Body of pancreas (tissue), 4 donors: ENCODE measurements at regions not wholly inside any gene's neighbourhood (a gene's known extent, or its start where the extent isn't known, plus 50 kb on each side); places are given as distances from the start of the nearest gene placed in this dataset.

Experiments used
- ATAC-seq: fragments of 150-250 bp; one replicate; pipeline ENCODE4 v1.9.1; 2016
- DNase-seq, 4 donors: peaks; one replicate each; pipeline ENCODE4 v3.0.0-alpha.2; 2019
- H3K27ac ChIP-seq, 4 donors: fragments of 200-600 bp; sonication (generic); 1 replicate in 3 of 4; 2 replicates in 1 of 4; pipeline versions ENCODE4 v1.5.1 to v1.6.1; 2016 to 2019; ENCODE audit warnings: mild to moderate bottlenecking in 1 of 4, mixed read lengths in 1 of 4, moderate library complexity in 1 of 4
- H3K27me3 ChIP-seq, 2 donors: fragments of 200-600 bp; sonication (generic); one replicate each; pipeline ENCODE4 v1.6.0; 2016; ENCODE audit warnings: mild to moderate bottlenecking in 1 of 2
- H3K36me3 ChIP-seq, 2 donors: fragments of 200-600 bp; sonication (generic); replicated peaks in 1 of 2; 2 replicates each; pipeline ENCODE4 v1.5.1; 2016; ENCODE audit warnings: low read depth in 2 of 2; ENCODE audit not compliant: insufficient read depth in 1 of 2
- H3K4me1 ChIP-seq: fragments of 200-600 bp; sonication (generic); one replicate; pipeline ENCODE4 v1.6.0; 2016
- H3K4me3 ChIP-seq, 2 donors: fragments of 200-600 bp; sonication (generic); 1 replicate in 1 of 2; 2 replicates in 1 of 2; pipeline ENCODE4 v1.5.1; 2016 to 2019
- H3K9me3 ChIP-seq, 3 donors: fragments of 200-600 bp; sonication (generic); 1 replicate in 2 of 3; 2 replicates in 1 of 3; pipeline ENCODE4 v1.5.1; 2016
- POLR2A ChIP-seq, 3 donors: fragments of 450-650 bp; IDR thresholded peaks; one replicate each; pipeline ENCODE4 v1.6.1; 2016; ENCODE audit warnings: antibody characterized with exemption in 3 of 3, mild to moderate bottlenecking in 2 of 3
- WGBS, 2 donors: methylation state at CpG; one replicate each; pipeline ENCODE4 v1.1.5; 2017; 5-methylcytosine and 5-hydroxymethylcytosine counted together
- intact Hi-C: fragments of 100-400 bp; cut with DNase I; formaldehyde crosslinking; loops from one replicate; pipeline ENCODE4 v1.15.1; 2023
- TF ChIP-seq, protein P1 (sequence below), 7 experiments: fragments of 450-650 bp in 4 of 7; fragments of 200-600 bp in 3 of 7; sonication (generic) in 3 of 7; IDR thresholded peaks; one replicate each; pipeline ENCODE4 v1.5.1; 2016 to 2019; ENCODE audit warnings: antibody characterized with exemption in 7 of 7

GRCh38 chr7:49666764-49667163 is 106.7 kb upstream of the VWC2 start:
- intact Hi-C loops, result loop anchor here (10.0 kb wide), 1 partner anchor 58 kb away; no protein-coding TSS in a partner anchor
- DNase-seq (no peak), ATAC-seq (no peak)
- Histone ChIP-seq H3K27me3 (no peaks in the 10 kb centered on the region), H3K36me3 (no peaks in the 10 kb centered on the region), H3K9me3 (no peaks in the 10 kb centered on the region), H3K4me1 (no peaks in the 10 kb centered on the region), H3K27ac (no peak overlapping the region), H3K4me3 (no peak overlapping the region)
- 56 to 60% methylated on average over 1 of the region's 1 CpG for WGBS, 2 donors
- TF ChIP-seq, protein P1, sequence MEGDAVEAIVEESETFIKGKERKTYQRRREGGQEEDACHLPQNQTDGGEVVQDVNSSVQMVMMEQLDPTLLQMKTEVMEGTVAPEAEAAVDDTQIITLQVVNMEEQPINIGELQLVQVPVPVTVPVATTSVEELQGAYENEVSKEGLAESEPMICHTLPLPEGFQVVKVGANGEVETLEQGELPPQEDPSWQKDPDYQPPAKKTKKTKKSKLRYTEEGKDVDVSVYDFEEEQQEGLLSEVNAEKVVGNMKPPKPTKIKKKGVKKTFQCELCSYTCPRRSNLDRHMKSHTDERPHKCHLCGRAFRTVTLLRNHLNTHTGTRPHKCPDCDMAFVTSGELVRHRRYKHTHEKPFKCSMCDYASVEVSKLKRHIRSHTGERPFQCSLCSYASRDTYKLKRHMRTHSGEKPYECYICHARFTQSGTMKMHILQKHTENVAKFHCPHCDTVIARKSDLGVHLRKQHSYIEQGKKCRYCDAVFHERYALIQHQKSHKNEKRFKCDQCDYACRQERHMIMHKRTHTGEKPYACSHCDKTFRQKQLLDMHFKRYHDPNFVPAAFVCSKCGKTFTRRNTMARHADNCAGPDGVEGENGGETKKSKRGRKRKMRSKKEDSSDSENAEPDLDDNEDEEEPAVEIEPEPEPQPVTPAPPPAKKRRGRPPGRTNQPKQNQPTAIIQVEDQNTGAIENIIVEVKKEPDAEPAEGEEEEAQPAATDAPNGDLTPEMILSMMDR (IDR thresholded peaks at IDR 0.05), result no peak
- no peak for TF ChIP-seq POLR2A (IDR thresholded peaks at IDR 0.05)

- 47 to 50% methylated on average over 1 of the region's 1 CpG for WGBS, 2 donors
- Histone ChIP-seq H3K27me3 (no peaks in the 10 kb centered on the region), H3K4me1 (no peaks in the 10 kb centered on the region), H3K36me3 (no peaks in the 10 kb centered on the region), H3K27ac (no peak overlapping the region), H3K4me3 (no peak overlapping the region), H3K9me3 (no peaks in the 10 kb centered on the region)
- intact Hi-C loops, result loop anchor here (10.0 kb wide), 1 partner anchor 56 kb away; no protein-coding TSS in a partner anchor
- TF ChIP-seq POLR2A (IDR thresholded peaks at IDR 0.05), result no peak
- DNase-seq (no peak), ATAC-seq (no peak)
Observed at GRCh38 chr7:49669285-49669684, 104.2 kb upstream of the VWC2 start.

- Histone ChIP-seq H3K36me3 (no peaks in the 10 kb centered on the region), H3K4me1 (no peaks in the 10 kb centered on the region), H3K9me3 (no peaks in the 10 kb centered on the region), H3K4me3 (no peak overlapping the region), H3K27ac (no peak overlapping the region), H3K27me3 (no peaks in the 10 kb centered on the region)
- ATAC-seq (no peak), DNase-seq (no peak)
- intact Hi-C loops, result loop anchor here (10.0 kb wide), 1 partner anchor 55 kb away; no protein-coding TSS in a partner anchor
- WGBS, 2 donors, result 76% methylated on average over 16 of the region's 16 CpGs
- TF ChIP-seq, protein P1 (IDR thresholded peaks at IDR 0.05), result no peak
- no peak for TF ChIP-seq POLR2A (IDR thresholded peaks at IDR 0.05)
Observed at GRCh38 chr7:49669692-49670260, 103.7 kb upstream of the VWC2 start.

GRCh38 chr7:49670991-49671390 is 102.4 kb upstream of the VWC2 start:
- no peak for TF ChIP-seq POLR2A (IDR thresholded peaks at IDR 0.05)
- TF ChIP-seq, protein P1 (IDR thresholded peaks at IDR 0.05), result no peak
- ATAC-seq, result no peak
- 56 to 81% methylated on average over 4 of the region's 4 CpGs for WGBS, 2 donors
- Histone ChIP-seq H3K4me1 (no peaks in the 10 kb centered on the region), H3K27ac (no peak overlapping the region), H3K27me3 (no peaks in the 10 kb centered on the region), H3K4me3 (no peak overlapping the region), H3K36me3 (no peaks in the 10 kb centered on the region), H3K9me3 (no peaks in the 10 kb centered on the region)
- DNase-seq, result no peak
- intact Hi-C loops, result no loop called here

- 62 to 81% methylated on average over 2 of the region's 2 CpGs for WGBS, 2 donors
- DNase-seq, result no peak
- no peak overlapping the region for H3K27ac ChIP-seq
- no peak overlapping the region for H3K4me3 ChIP-seq
- ATAC-seq, result no peak
- intact Hi-C loops, result no loop called here
- H3K36me3 ChIP-seq, result no peaks in the 10 kb centered on the region
- no peaks in the 10 kb centered on the region for H3K9me3 ChIP-seq
- no peaks in the 10 kb centered on the region for H3K27me3 ChIP-seq
- no peak for TF ChIP-seq POLR2A (IDR thresholded peaks at IDR 0.05)
- TF ChIP-seq, protein P1 (IDR thresholded peaks at IDR 0.05), result no peak
- no peaks in the 10 kb centered on the region for H3K4me1 ChIP-seq
Observed at GRCh38 chr7:49692516-49692915, 80.9 kb upstream of the VWC2 start.
